Astrocyte (in vitro differentiated cells and primary cell): ENCODE measurements at regions not wholly inside any gene's neighbourhood (a gene's known extent, or its start where the extent isn't known, plus 50 kb on each side); places are given as distances from the start of the nearest gene placed in this dataset.

Experiments used
- DNase-seq: peaks from one replicate; pipeline ENCODE4 v3.0.0-alpha.2; 2010; ENCODE audit warnings: low read depth
- FAIRE-seq: peaks from 2 replicates; lab custom pipeline; 2011; peaks lifted over from hg19 to GRCh38; lab: Jason Lieb, UNC
- H2AFZ ChIP-seq: 2 replicates; pipeline ENCODE4 v1.6.0; 2012; ENCODE audit warnings: low read depth, low read length, inconsistent platforms
- H3K27ac ChIP-seq: 2 replicates; pipeline ENCODE4 v1.5.1; 2011; ENCODE audit warnings: low read depth, low read length, inconsistent platforms
- H3K27me3 ChIP-seq: 2 replicates; pipeline ENCODE4 v1.6.0; 2011; ENCODE audit warnings: low read length, inconsistent platforms; ENCODE audit not compliant: insufficient read depth
- H3K36me3 ChIP-seq: 2 replicates; pipeline ENCODE4 v1.5.1; 2011; ENCODE audit warnings: low read length, inconsistent platforms; ENCODE audit not compliant: insufficient read depth
- H3K4me1 ChIP-seq: 2 replicates; pipeline ENCODE4 v1.5.1; 2011; ENCODE audit warnings: low read length, inconsistent platforms; ENCODE audit not compliant: insufficient read depth
- H3K4me2 ChIP-seq: 2 replicates; pipeline ENCODE4 v1.6.0; 2012; ENCODE audit warnings: low read length, inconsistent platforms
- H3K4me3 ChIP-seq: 2 replicates; pipeline ENCODE4 v1.5.1; 2011; ENCODE audit warnings: low read depth, mild to moderate bottlenecking, low read length, inconsistent platforms; ENCODE audit not compliant: insufficient read depth
- H3K79me2 ChIP-seq: 2 replicates; pipeline ENCODE4 v1.6.0; 2012; ENCODE audit warnings: mild to moderate bottlenecking, low read length, inconsistent platforms; ENCODE audit not compliant: insufficient read depth
- H3K9ac ChIP-seq: 2 replicates; pipeline ENCODE4 v1.6.0; 2012; ENCODE audit warnings: mild to moderate bottlenecking, low read length, inconsistent platforms
- H3K9me3 ChIP-seq: 2 replicates; pipeline ENCODE4 v1.5.1; 2012; ENCODE audit warnings: low read depth, mild to moderate bottlenecking, low read length, inconsistent platforms; ENCODE audit not compliant: insufficient read depth
- H4K20me1 ChIP-seq: 2 replicates; pipeline ENCODE4 v1.6.0; 2012; ENCODE audit warnings: low read length, inconsistent platforms; ENCODE audit not compliant: insufficient read depth
- H3K27ac Mint-ChIP-seq: one replicate; pipeline ENCODE4 v1.8.0; 2021; ENCODE audit warnings: mild to moderate bottlenecking, mixed read lengths; ENCODE audit not compliant: unreplicated experiment
- H3K27me3 Mint-ChIP-seq: one replicate; pipeline ENCODE4 v1.8.0; 2021; ENCODE audit warnings: low read depth, mixed read lengths; ENCODE audit not compliant: unreplicated experiment
- H3K36me3 Mint-ChIP-seq: one replicate; pipeline ENCODE4 v1.8.0; 2021; ENCODE audit warnings: low read depth, mixed read lengths; ENCODE audit not compliant: unreplicated experiment
- H3K4me1 Mint-ChIP-seq: one replicate; pipeline ENCODE4 v1.8.0; 2021; ENCODE audit warnings: low read depth, mixed read lengths; ENCODE audit not compliant: unreplicated experiment
- H3K4me3 Mint-ChIP-seq: one replicate; pipeline ENCODE4 v1.8.0; 2021; ENCODE audit warnings: mild to moderate bottlenecking, moderate library complexity, mixed read lengths; ENCODE audit not compliant: unreplicated experiment
- H3K9me3 Mint-ChIP-seq: one replicate; pipeline ENCODE4 v1.8.0; 2021; ENCODE audit warnings: mild to moderate bottlenecking, mixed read lengths; ENCODE audit not compliant: unreplicated experiment
- CTCF ChIP-seq: IDR thresholded peaks from 2 replicates; pipeline ENCODE4 v1.5.1; 2011; ENCODE audit warnings: low read depth, mild to moderate bottlenecking, inconsistent platforms, low read length, moderate library complexity; ENCODE audit not compliant: insufficient read depth
- EZH2 ChIP-seq: IDR thresholded peaks from 2 replicates; pipeline ENCODE4 v1.6.1; 2012; ENCODE audit warnings: mild to moderate bottlenecking, low read length, inconsistent platforms; ENCODE audit not compliant: insufficient read depth

- FAIRE-seq (no peak), DNase-seq (no peak)
- Histone ChIP-seq H3K4me3 (no peak overlapping the region), H3K4me1 (peaks cover 10% of the 10 kb centered on the region), H3K4me2 (no peak overlapping the region), H3K27ac (no peak overlapping the region), H4K20me1 (no peaks in the 10 kb centered on the region), H3K9me3 (no peaks in the 10 kb centered on the region), H3K27me3 (no peaks in the 10 kb centered on the region), H3K9ac (no peak overlapping the region), H3K36me3 (no peaks in the 10 kb centered on the region), H3K79me2 (no peaks in the 10 kb centered on the region), H2AFZ (no peak overlapping the region)
- Mint-ChIP-seq H3K27ac (peak overlapping the region; percentile 16), H3K9me3 (peaks cover 10% of the 10 kb centered on the region), H3K36me3 (peaks cover 6% of the 10 kb centered on the region), H3K27me3 (no peaks in the 10 kb centered on the region), H3K4me1 (peaks cover 37% of the 10 kb centered on the region), H3K4me3 (no peak overlapping the region)
- TF ChIP-seq EZH2 (no peak), CTCF (no peak)
Observed at GRCh38 chr6:11414176-11414963, 123.2 kb upstream of the TMEM170B start.

GRCh38 chr6:11413728-11414127 lies 123.8 kb upstream of the TMEM170B start:
- no peak for FAIRE-seq
- no peak overlapping the region for H3K4me3 ChIP-seq
- H3K36me3 ChIP-seq: no peaks in the 10 kb centered on the region
- no peaks in the 10 kb centered on the region for H3K79me2 ChIP-seq
- Mint-ChIP-seq H3K4me1 (peaks cover 41% of the 10 kb centered on the region), H3K4me3 (no peak overlapping the region), H3K27ac (peak overlapping the region; percentile 99), H3K9me3 (peaks cover 10% of the 10 kb centered on the region), H3K27me3 (no peaks in the 10 kb centered on the region), H3K36me3 (peaks cover 6% of the 10 kb centered on the region)
- no peaks in the 10 kb centered on the region for H4K20me1 ChIP-seq
- H3K9ac ChIP-seq: no peak overlapping the region
- no peaks in the 10 kb centered on the region for H3K9me3 ChIP-seq
- TF ChIP-seq EZH2 (no peak), CTCF (no peak)
- peak; percentile 74 for DNase-seq
- H3K4me1 ChIP-seq: peaks cover 10% of the 10 kb centered on the region
- no peaks in the 10 kb centered on the region for H3K27me3 ChIP-seq
- no peak overlapping the region for H3K27ac ChIP-seq
- H2AFZ ChIP-seq: no peak overlapping the region
- no peak overlapping the region for H3K4me2 ChIP-seq

DNA sequence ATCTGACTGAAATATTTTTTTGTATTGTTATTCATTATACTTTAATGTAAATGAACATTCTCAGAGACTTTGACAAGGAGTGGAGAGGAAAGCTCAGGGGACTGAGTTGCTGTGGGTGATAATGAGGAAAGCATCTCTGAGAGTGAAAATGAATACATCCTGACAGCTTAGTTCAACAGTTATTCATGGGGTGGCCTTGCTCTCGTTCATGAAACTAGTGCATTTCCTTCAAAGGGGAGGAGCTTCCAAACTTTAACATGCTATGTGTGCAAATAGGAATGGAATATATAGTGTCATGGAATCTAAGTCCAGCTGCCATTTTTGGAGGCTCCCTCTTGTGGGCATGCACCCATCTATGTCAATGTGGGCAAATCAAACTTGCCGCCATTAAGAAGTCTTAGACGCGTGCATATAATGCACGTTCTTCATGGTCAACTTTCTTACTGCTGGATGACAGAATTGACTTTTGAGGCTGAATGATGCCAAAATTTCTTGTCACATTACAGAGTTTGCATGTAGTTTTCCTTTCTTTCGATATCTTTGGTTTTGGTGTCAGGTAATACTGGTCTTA lies 124.3 kb upstream of the TMEM170B start:
- Mint-ChIP-seq H3K36me3 (peaks cover 6% of the 10 kb centered on the region), H3K9me3 (peaks cover 10% of the 10 kb centered on the region), H3K4me3 (peak overlapping the region; percentile 43), H3K4me1 (peaks cover 41% of the 10 kb centered on the region), H3K27me3 (no peaks in the 10 kb centered on the region), H3K27ac (peak overlapping the region; percentile 99)
- H4K20me1 ChIP-seq: no peaks in the 10 kb centered on the region
- H3K4me3 ChIP-seq: no peak overlapping the region
- DNase-seq (no peak), FAIRE-seq (no peak)
- no peaks in the 10 kb centered on the region for H3K79me2 ChIP-seq
- no peak overlapping the region for H3K4me2 ChIP-seq
- TF ChIP-seq EZH2: no peak
- no peak for TF ChIP-seq CTCF
- peaks cover 10% of the 10 kb centered on the region for H3K4me1 ChIP-seq
- H3K27me3 ChIP-seq: no peaks in the 10 kb centered on the region
- no peaks in the 10 kb centered on the region for H3K9me3 ChIP-seq
- no peak overlapping the region for H2AFZ ChIP-seq
- H3K36me3 ChIP-seq: no peaks in the 10 kb centered on the region
- no peak overlapping the region for H3K27ac ChIP-seq
- no peak overlapping the region for H3K9ac ChIP-seq
